ENCODE measurements at regions not wholly inside any gene's neighbourhood (a gene's known extent, or its start where the extent isn't known, plus 50 kb on each side); places are given as distances from the start of the nearest gene placed in this dataset.

DNA sequence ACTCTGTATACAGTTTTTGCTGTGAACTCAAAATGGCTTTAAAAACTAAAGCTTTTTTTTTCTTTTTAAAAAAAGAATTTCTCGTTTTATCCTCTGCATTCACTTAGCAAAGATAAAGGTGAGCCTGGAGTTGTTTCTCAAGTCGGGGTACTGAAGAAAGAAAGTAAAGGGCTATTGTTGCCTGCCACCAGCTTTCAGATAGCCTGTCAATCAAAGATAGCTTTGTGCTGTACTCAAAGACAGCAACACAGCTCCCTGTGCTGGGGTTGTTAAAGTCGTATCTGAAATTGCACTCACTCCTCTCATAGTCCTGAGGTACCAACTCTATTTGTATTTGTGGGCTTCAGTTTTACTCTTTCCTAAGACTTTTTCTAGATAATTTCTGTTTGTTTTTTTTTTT, 710.1 kb upstream of the ID4 start:
- Histone ChIP-seq H3K27me3 (ENCODE audit: insufficient read depth, low read length) (no peaks in the 10 kb centered on the region), H3K79me2 (ENCODE audit: control insufficient read depth, insufficient read depth, low read length, unreplicated experiment) (no peaks in the 10 kb centered on the region), H3K4me3 (ENCODE audit: low read depth, low read length) (no peak overlapping the region), H3K27ac (ENCODE audit: low read depth, low read length) (no peak overlapping the region), H3K36me3 (ENCODE audit: insufficient read depth, low read length) (no peaks in the 10 kb centered on the region), H2AFZ (ENCODE audit: low read length, unreplicated experiment) (no peak overlapping the region), H3K4me1 (ENCODE audit: control insufficient read depth, insufficient read depth, low read length, unreplicated experiment) (no peaks in the 10 kb centered on the region)

DNA sequence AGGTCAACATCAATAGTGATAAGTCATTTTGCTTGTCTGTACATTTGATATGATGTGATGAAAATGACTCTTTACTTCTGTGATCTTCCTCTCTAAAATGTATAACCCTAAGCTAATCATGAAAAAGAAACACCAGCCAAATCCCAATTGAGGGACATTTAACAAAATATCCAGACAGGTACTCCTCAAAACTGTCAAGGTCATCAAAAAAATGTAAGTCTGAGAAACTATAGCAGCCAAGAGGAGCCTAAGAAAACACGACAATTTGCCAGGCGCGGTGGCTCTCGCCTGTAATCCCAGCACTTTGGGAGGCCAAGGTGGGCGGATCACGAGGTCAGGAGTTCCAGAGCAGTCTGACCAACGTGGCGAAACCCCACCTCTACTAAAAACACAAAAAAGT, 708.5 kb upstream of the ID4 start:
- H3K79me2 ChIP-seq (ENCODE audit: control insufficient read depth, insufficient read depth, low read length, unreplicated experiment): no peaks in the 10 kb centered on the region
- no peaks in the 10 kb centered on the region for H3K36me3 ChIP-seq (ENCODE audit: insufficient read depth, low read length)
- no peak overlapping the region for H2AFZ ChIP-seq (ENCODE audit: low read length, unreplicated experiment)
- H3K4me3 ChIP-seq (ENCODE audit: low read depth, low read length): no peak overlapping the region
- no peak overlapping the region for H3K27ac ChIP-seq (ENCODE audit: low read depth, low read length)
- no peaks in the 10 kb centered on the region for H3K4me1 ChIP-seq (ENCODE audit: control insufficient read depth, insufficient read depth, low read length, unreplicated experiment)
- no peaks in the 10 kb centered on the region for H3K27me3 ChIP-seq (ENCODE audit: insufficient read depth, low read length)

DNA sequence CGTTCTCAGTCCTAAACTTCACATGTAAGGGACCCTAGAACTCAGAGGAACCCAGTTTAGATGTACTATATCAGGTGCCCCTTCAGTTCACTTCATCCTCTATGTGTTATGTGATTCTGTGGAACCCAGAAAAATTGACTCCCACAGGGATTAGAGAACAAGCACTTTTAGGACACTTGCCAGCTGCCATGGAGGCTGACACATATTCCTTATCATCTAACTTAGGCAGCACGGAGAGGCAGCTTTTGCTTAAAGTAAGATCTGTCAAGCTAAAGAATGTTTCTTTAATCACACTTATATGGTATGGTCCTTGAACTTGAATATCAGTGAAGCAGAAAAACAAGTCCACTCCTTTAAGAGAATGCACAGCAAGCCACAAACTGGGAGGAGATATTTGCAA, 701.5 kb upstream of the ID4 start:
- Histone ChIP-seq H3K4me3 (ENCODE audit: low read depth, low read length) (no peak overlapping the region), H3K27ac (ENCODE audit: low read depth, low read length) (no peak overlapping the region), H3K36me3 (ENCODE audit: insufficient read depth, low read length) (no peaks in the 10 kb centered on the region), H3K79me2 (ENCODE audit: control insufficient read depth, insufficient read depth, low read length, unreplicated experiment) (no peaks in the 10 kb centered on the region), H3K4me1 (ENCODE audit: control insufficient read depth, insufficient read depth, low read length, unreplicated experiment) (no peaks in the 10 kb centered on the region), H2AFZ (ENCODE audit: low read length, unreplicated experiment) (no peak overlapping the region), H3K27me3 (ENCODE audit: insufficient read depth, low read length) (no peaks in the 10 kb centered on the region)

DNA sequence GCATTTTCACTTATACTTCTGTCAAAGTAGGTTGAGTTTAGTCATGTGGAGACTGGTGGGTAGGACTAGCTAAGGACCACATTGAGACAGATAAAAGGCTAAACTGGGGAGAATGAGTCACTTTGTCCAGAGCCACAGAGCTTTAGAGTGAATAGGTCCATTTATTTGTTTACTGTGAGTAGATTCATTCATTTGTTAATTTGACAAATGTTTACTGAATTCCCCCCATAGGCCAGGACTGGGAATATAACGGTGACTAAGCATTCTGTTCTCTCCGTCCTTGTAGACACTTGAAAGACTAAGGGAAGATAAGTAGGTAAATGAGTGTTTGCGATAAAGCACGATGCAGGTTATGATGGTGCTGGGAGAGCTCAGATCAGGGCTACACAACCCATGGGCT, 699.7 kb upstream of the ID4 start:
- Histone ChIP-seq H3K4me3 (ENCODE audit: low read depth, low read length) (no peak overlapping the region), H3K4me1 (ENCODE audit: control insufficient read depth, insufficient read depth, low read length, unreplicated experiment) (no peaks in the 10 kb centered on the region), H2AFZ (ENCODE audit: low read length, unreplicated experiment) (no peak overlapping the region), H3K79me2 (ENCODE audit: control insufficient read depth, insufficient read depth, low read length, unreplicated experiment) (no peaks in the 10 kb centered on the region), H3K27ac (ENCODE audit: low read depth, low read length) (no peak overlapping the region), H3K36me3 (ENCODE audit: insufficient read depth, low read length) (no peaks in the 10 kb centered on the region), H3K27me3 (ENCODE audit: insufficient read depth, low read length) (no peaks in the 10 kb centered on the region)

DNA sequence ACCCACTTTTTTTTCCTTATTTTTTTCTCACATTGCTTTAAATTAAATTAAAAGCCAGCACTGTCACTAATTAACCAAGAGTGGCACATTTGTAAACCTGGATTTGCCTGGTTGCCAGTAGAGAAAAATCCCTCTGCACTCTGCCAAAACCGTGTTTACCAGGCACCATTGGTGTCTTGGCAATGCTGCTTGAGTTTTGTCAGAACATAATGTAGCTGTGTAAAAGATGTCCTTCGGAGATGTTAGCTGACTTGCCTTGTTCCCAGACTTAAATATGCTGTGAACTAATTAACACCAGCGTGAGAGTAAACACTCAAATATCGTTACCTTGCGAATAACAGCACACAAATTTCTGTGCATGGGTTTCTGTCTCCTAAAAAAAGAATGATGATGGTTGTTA, 694.9 kb upstream of the ID4 start:
- H3K4me3 ChIP-seq (ENCODE audit: low read depth, low read length): no peak overlapping the region
- no peaks in the 10 kb centered on the region for H3K79me2 ChIP-seq (ENCODE audit: control insufficient read depth, insufficient read depth, low read length, unreplicated experiment)
- H3K27ac ChIP-seq (ENCODE audit: low read depth, low read length): no peak overlapping the region
- H2AFZ ChIP-seq (ENCODE audit: low read length, unreplicated experiment): no peak overlapping the region
- H3K4me1 ChIP-seq (ENCODE audit: control insufficient read depth, insufficient read depth, low read length, unreplicated experiment): no peaks in the 10 kb centered on the region
- H3K27me3 ChIP-seq (ENCODE audit: insufficient read depth, low read length): no peaks in the 10 kb centered on the region
- H3K36me3 ChIP-seq (ENCODE audit: insufficient read depth, low read length): no peaks in the 10 kb centered on the region

DNA sequence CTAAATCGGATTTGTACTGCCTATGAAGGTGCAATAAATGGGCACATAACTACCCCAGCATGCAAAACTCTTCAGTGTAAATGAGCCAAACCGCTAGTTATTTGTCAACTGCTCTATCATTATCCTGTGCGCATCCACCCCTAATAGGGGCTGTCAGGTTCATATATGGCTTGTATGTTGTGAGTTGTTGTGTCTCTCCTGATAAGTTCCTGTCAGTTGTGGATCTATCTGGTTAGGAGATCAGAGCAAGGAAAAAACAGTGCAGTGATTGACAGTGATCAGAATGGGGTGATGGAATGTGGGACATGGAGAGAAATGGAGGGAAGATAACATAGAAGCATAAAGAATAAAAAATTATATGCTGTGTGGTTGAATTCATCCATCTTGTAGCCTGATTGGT, 686.9 kb upstream of the ID4 start:
- Histone ChIP-seq H3K27ac (ENCODE audit: low read depth, low read length) (no peak overlapping the region), H3K4me3 (ENCODE audit: low read depth, low read length) (no peak overlapping the region), H3K36me3 (ENCODE audit: insufficient read depth, low read length) (no peaks in the 10 kb centered on the region), H2AFZ (ENCODE audit: low read length, unreplicated experiment) (no peak overlapping the region), H3K4me1 (ENCODE audit: control insufficient read depth, insufficient read depth, low read length, unreplicated experiment) (no peaks in the 10 kb centered on the region), H3K79me2 (ENCODE audit: control insufficient read depth, insufficient read depth, low read length, unreplicated experiment) (no peaks in the 10 kb centered on the region), H3K27me3 (ENCODE audit: insufficient read depth, low read length) (no peaks in the 10 kb centered on the region)

DNA sequence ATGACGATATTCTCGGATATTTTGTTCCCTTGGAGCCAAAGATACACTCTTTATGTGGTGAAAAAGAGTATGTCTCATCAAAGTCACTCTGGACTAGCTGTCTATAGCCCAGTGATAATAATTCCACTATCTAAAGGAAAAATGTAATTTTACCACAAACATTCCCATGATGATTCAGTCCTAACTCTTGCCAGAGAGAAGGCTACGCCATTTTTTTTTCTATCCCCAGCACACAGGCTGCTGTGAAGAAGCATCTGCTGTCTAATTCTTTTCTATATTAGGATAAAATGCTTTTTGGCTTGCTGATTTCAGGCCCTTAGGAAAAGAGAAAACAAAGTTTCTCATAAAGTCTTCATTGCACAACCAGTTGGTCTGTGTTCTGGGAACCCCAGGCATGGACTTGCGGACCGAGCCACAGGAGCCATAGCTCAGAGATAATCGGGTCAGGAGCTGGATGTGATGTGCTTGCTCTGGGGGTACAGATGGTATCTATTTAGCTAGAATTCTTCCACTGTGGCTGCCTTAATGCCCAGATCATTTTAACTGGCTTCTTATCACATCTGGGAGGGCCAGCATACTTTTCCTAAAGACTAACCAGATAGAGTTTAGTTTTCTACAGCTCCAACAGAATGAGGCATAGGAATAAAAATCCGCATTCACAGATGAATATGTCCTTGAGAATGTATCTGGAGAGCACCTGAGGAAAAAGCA, 683.7 kb upstream of the ID4 start:
- Histone ChIP-seq H2AFZ (ENCODE audit: low read length, unreplicated experiment) (no peak overlapping the region), H3K27ac (ENCODE audit: low read depth, low read length) (no peak overlapping the region), H3K36me3 (ENCODE audit: insufficient read depth, low read length) (no peaks in the 10 kb centered on the region), H3K27me3 (ENCODE audit: insufficient read depth, low read length) (no peaks in the 10 kb centered on the region), H3K4me1 (ENCODE audit: control insufficient read depth, insufficient read depth, low read length, unreplicated experiment) (no peaks in the 10 kb centered on the region), H3K4me3 (ENCODE audit: low read depth, low read length) (no peak overlapping the region), H3K79me2 (ENCODE audit: control insufficient read depth, insufficient read depth, low read length, unreplicated experiment) (no peaks in the 10 kb centered on the region)

DNA sequence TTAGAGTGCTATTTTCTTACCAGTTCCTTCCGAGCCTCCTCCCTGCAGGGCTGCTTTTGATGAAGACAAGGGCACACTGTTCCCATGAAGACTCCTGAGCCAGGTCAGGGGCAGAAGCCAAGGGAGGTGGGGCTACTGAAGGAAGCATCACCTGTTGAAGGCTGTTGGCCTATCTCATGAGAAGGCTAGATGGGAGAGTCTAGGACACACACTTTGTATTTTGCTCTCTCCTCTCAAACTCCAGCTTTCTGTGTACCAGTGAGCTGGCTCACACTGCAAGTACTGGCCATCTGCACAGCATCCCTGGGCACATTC, 683.2 kb upstream of the ID4 start:
- H2AFZ ChIP-seq (ENCODE audit: low read length, unreplicated experiment): no peak overlapping the region

DNA sequence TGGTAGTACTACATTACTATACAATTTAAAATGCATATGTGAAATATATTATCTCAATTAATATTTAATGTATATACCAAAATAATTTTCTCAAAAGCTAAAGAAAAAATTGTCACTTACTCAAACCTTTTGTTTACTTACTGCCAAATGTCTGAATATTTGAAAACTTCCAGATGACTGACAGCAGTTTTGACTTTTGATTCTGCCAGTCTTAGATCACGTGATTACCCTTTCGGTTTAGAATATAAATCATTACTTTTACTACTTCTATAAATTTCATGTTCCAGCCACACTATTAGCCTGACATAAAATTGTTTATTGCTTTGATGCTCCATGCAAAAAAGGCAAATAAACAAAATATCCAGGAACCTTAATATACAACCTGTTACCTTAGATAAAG, 680.7 kb upstream of the ID4 start:
- Histone ChIP-seq H3K79me2 (ENCODE audit: control insufficient read depth, insufficient read depth, low read length, unreplicated experiment) (no peaks in the 10 kb centered on the region), H2AFZ (ENCODE audit: low read length, unreplicated experiment) (no peak overlapping the region), H3K36me3 (ENCODE audit: insufficient read depth, low read length) (no peaks in the 10 kb centered on the region), H3K4me3 (ENCODE audit: low read depth, low read length) (no peak overlapping the region), H3K4me1 (ENCODE audit: control insufficient read depth, insufficient read depth, low read length, unreplicated experiment) (no peaks in the 10 kb centered on the region), H3K27ac (ENCODE audit: low read depth, low read length) (no peak overlapping the region), H3K27me3 (ENCODE audit: insufficient read depth, low read length) (no peaks in the 10 kb centered on the region)

More for the DNA sequence above, 683.2 kb upstream of the ID4 start:
- H3K27ac ChIP-seq (ENCODE audit: low read depth, low read length): no peak overlapping the region
- no peaks in the 10 kb centered on the region for H3K36me3 ChIP-seq (ENCODE audit: insufficient read depth, low read length)
- no peaks in the 10 kb centered on the region for H3K4me1 ChIP-seq (ENCODE audit: control insufficient read depth, insufficient read depth, low read length, unreplicated experiment)
- H3K27me3 ChIP-seq (ENCODE audit: insufficient read depth, low read length): no peaks in the 10 kb centered on the region
- H3K4me3 ChIP-seq (ENCODE audit: low read depth, low read length): no peak overlapping the region
- no peaks in the 10 kb centered on the region for H3K79me2 ChIP-seq (ENCODE audit: control insufficient read depth, insufficient read depth, low read length, unreplicated experiment)

DNA sequence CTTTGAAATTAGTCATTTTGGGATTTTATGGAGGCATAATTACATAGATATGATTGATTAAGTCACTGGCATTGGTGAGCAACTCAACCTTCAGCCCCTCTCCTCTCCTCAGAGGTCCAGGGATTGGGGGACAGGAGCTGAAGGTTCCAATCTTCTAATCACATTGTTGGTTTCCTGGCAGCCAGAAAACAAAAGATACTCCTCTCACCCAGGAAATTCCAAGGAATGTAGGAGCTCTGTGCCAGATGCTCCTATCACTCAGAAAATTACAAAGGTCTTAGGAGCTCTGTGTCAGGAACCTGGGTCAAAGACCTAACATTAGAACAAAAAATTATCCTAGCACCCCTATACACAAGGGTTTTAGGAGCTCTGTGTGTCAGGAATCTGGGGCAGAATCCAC, 679.7 kb upstream of the ID4 start:
- Histone ChIP-seq H3K27ac (ENCODE audit: low read depth, low read length) (no peak overlapping the region), H3K36me3 (ENCODE audit: insufficient read depth, low read length) (no peaks in the 10 kb centered on the region), H3K4me1 (ENCODE audit: control insufficient read depth, insufficient read depth, low read length, unreplicated experiment) (no peaks in the 10 kb centered on the region), H3K79me2 (ENCODE audit: control insufficient read depth, insufficient read depth, low read length, unreplicated experiment) (no peaks in the 10 kb centered on the region), H3K27me3 (ENCODE audit: insufficient read depth, low read length) (no peaks in the 10 kb centered on the region), H2AFZ (ENCODE audit: low read length, unreplicated experiment) (no peak overlapping the region), H3K4me3 (ENCODE audit: low read depth, low read length) (no peak overlapping the region)

DNA sequence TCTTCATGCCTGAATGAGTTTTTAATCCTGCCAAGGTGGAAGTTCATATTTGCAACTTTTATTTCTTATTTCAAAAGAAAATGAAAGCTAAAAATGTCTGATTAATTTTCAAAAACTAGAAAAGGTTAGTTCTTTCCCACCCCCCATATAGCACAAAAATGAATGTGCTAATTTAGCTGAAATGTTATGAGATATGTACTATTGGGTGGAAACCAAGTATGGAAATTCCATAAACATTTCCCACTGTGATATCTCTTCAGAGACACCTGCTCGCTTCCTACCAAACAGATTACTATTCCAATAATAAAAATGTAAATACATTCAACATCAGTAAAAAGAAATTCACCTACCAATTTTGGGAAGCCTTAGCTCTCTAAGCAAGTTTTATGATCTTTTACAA, 678.6 kb upstream of the ID4 start:
- H3K36me3 ChIP-seq (ENCODE audit: insufficient read depth, low read length): no peaks in the 10 kb centered on the region
- no peak overlapping the region for H2AFZ ChIP-seq (ENCODE audit: low read length, unreplicated experiment)

More for the DNA sequence above, 678.6 kb upstream of the ID4 start:
- Histone ChIP-seq H3K79me2 (ENCODE audit: control insufficient read depth, insufficient read depth, low read length, unreplicated experiment) (no peaks in the 10 kb centered on the region), H3K27me3 (ENCODE audit: insufficient read depth, low read length) (no peaks in the 10 kb centered on the region), H3K27ac (ENCODE audit: low read depth, low read length) (no peak overlapping the region), H3K4me1 (ENCODE audit: control insufficient read depth, insufficient read depth, low read length, unreplicated experiment) (no peaks in the 10 kb centered on the region), H3K4me3 (ENCODE audit: low read depth, low read length) (no peak overlapping the region)
